ENCODE measurements at regions not wholly inside any gene's neighbourhood (a gene's known extent, or its start where the extent isn't known, plus 50 kb on each side); places are given as distances from the start of the nearest gene placed in this dataset.

- TF ChIP-seq GLIS1 (tag by site-specific recombination; IDR thresholded peaks at IDR 0.05) (peak; percentile 84), ZNF624 (tag by site-specific recombination; IDR thresholded peaks at IDR 0.05) (no peak), ZBTB6 (tag by site-specific recombination; IDR thresholded peaks at IDR 0.05) (no peak), ZBTB8A (tag by site-specific recombination; IDR thresholded peaks at IDR 0.05) (no peak), KLF16 (tag by site-specific recombination; IDR thresholded peaks at IDR 0.05) (no peak), ZNF169 (tag by site-specific recombination; IDR thresholded peaks at IDR 0.05) (no peak), ZFHX2 (tag by site-specific recombination; conservative IDR thresholded peaks at IDR 0.05) (no peak), ZNF791 (tag by site-specific recombination; IDR thresholded peaks at IDR 0.05) (no peak), ZBTB7A (tag by site-specific recombination; IDR thresholded peaks at IDR 0.05; ENCODE audit: low read depth) (no peak), REST (tag by site-specific recombination; IDR thresholded peaks at IDR 0.05) (no peak), ZNF529 (tag by site-specific recombination; IDR thresholded peaks at IDR 0.05; ENCODE audit: insufficient replicate concordance) (no peak), ZNF843 (tag by site-specific recombination; IDR thresholded peaks at IDR 0.05) (no peak), ZNF133 (tag by site-specific recombination; IDR thresholded peaks at IDR 0.05) (no peak), ZBTB10 (tag by site-specific recombination; IDR thresholded peaks at IDR 0.05) (no peak), ZBTB48 (tag by site-specific recombination; IDR thresholded peaks at IDR 0.05) (no peak), ZSCAN4 (tag by site-specific recombination; IDR thresholded peaks at IDR 0.05) (no peak), ZFP37 (tag by site-specific recombination; IDR thresholded peaks at IDR 0.05) (no peak), SP7 (tag by site-specific recombination; IDR thresholded peaks at IDR 0.05) (peak; percentile 68), ZBTB1 (tag by site-specific recombination; IDR thresholded peaks at IDR 0.05) (no peak), ZNF580 (tag by site-specific recombination; IDR thresholded peaks at IDR 0.05) (no peak), ZNF654 (tag by site-specific recombination; IDR thresholded peaks at IDR 0.05; ENCODE audit: low read depth) (no peak), TRIM28 (IDR thresholded peaks at IDR 0.05; ENCODE audit: borderline replicate concordance, low read length) (no peak; the same call in 1 of the 2 replicates), ELK4 (IDR thresholded peaks at IDR 0.05; ENCODE audit: borderline replicate concordance, low read depth, low read length) (no peak), PRDM6 (tag by site-specific recombination; IDR thresholded peaks at IDR 0.05) (peak; percentile 98)
Observed at GRCh38 chr13:50119591-50119990, 104.3 kb downstream of the KCNRG start (continued).

Measured in HEK293 (cell line).